Neuronal stem cell (in vitro differentiated cells): ENCODE measurements at regions not wholly inside any gene's neighbourhood (a gene's known extent, or its start where the extent isn't known, plus 50 kb on each side); places are given as distances from the start of the nearest gene placed in this dataset.

Experiments used
- DNase-seq: peaks from one replicate; pipeline ENCODE4 v3.0.0-alpha.2; 2013; ENCODE audit warnings: low spot score
- H2AFZ ChIP-seq: one replicate; pipeline ENCODE4 v1.6.1; 2013; ENCODE audit warnings: mild to moderate bottlenecking, low read length, inconsistent platforms
- H2AK5ac ChIP-seq: 2 replicates; pipeline ENCODE4 v1.6.1; 2013; ENCODE audit warnings: low read depth, mild to moderate bottlenecking, inconsistent platforms, low read length, moderate library complexity, mixed read lengths
- H2BK120ac ChIP-seq: 2 replicates; pipeline ENCODE4 v1.6.1; 2013; ENCODE audit warnings: low read depth, mild to moderate bottlenecking, inconsistent platforms, low read length, moderate library complexity, mixed read lengths
- H2BK12ac ChIP-seq: one replicate; pipeline ENCODE4 v1.6.1; 2013; ENCODE audit warnings: low read length, inconsistent platforms
- H2BK15ac ChIP-seq: 2 replicates; pipeline ENCODE4 v1.6.1; 2013; ENCODE audit warnings: mild to moderate bottlenecking, low read length, inconsistent platforms, mixed read lengths
- H2BK5ac ChIP-seq: one replicate; pipeline ENCODE4 v1.6.1; 2013; ENCODE audit warnings: inconsistent platforms, mild to moderate bottlenecking, low read length, moderate library complexity
- H3K14ac ChIP-seq: one replicate; pipeline ENCODE4 v1.6.1; 2013; ENCODE audit warnings: low read length, inconsistent platforms
- H3K18ac ChIP-seq: 2 replicates; pipeline ENCODE4 v1.6.1; 2013; ENCODE audit warnings: low read length, inconsistent platforms
- H3K23ac ChIP-seq: 2 replicates; pipeline ENCODE4 v1.6.1; 2013; ENCODE audit warnings: low read depth, mild to moderate bottlenecking, mixed read lengths, low read length, inconsistent platforms; ENCODE audit not compliant: poor library complexity
- H3K27ac ChIP-seq: replicated peaks from 3 replicates; pipeline ENCODE4 v1.5.1; 2013; ENCODE audit warnings: low read length, inconsistent platforms
- H3K27me3 ChIP-seq, 3 experiments: 2 replicates each; pipeline ENCODE4 v1.6.1; 2013; ENCODE audit warnings: low read length in 3 of 3, mild to moderate bottlenecking in 2 of 3, inconsistent platforms in 1 of 3, low read depth in 1 of 3, mixed read lengths in 1 of 3, moderate library complexity in 1 of 3; ENCODE audit not compliant: control insufficient read depth in 3 of 3, insufficient read depth in 3 of 3
- H3K36me3 ChIP-seq, 2 donors: replicated peaks in 1 of 2; 2 replicates each; pipeline ENCODE4 v1.6.1; 2013; ENCODE audit warnings: low read length in 2 of 2; ENCODE audit not compliant: control insufficient read depth in 2 of 2, insufficient read depth in 2 of 2
- H3K4ac ChIP-seq: 2 replicates; pipeline ENCODE4 v1.6.1; 2013; ENCODE audit warnings: inconsistent platforms, mild to moderate bottlenecking, low read length, moderate library complexity
- H3K4me1 ChIP-seq, 2 donors: 1 replicate in 1 of 2; 2 replicates in 1 of 2; pipeline ENCODE4 v1.6.1; 2013; ENCODE audit warnings: low read length in 2 of 2, low read depth in 1 of 2; ENCODE audit not compliant: control insufficient read depth in 2 of 2, insufficient read depth in 1 of 2
- H3K4me2 ChIP-seq: one replicate; pipeline ENCODE4 v1.6.1; 2013; ENCODE audit warnings: mild to moderate bottlenecking, low read length, inconsistent platforms; ENCODE audit not compliant: insufficient read depth, poor library complexity, severe bottlenecking
- H3K4me3 ChIP-seq, 2 donors: 2 replicates each; pipeline ENCODE4 v1.5.1; 2013; ENCODE audit warnings: low read length in 2 of 2, mild to moderate bottlenecking in 2 of 2, inconsistent platforms in 1 of 2, moderate library complexity in 1 of 2
- H3K79me1 ChIP-seq: one replicate; pipeline ENCODE4 v1.6.1; 2013; ENCODE audit warnings: low read depth, mild to moderate bottlenecking, inconsistent platforms, low read length, moderate library complexity
- H3K9ac ChIP-seq: one replicate; pipeline ENCODE4 v1.6.1; 2013; ENCODE audit warnings: mild to moderate bottlenecking, low read depth, low read length, inconsistent platforms; ENCODE audit not compliant: poor library complexity
- H3K9me3 ChIP-seq, 2 donors: replicated peaks in 1 of 2; 2 replicates each; pipeline versions ENCODE3 to v1.6.1; 2013; ENCODE audit warnings: low read length in 2 of 2, mild to moderate bottlenecking in 2 of 2, inconsistent platforms in 1 of 2, low read depth in 1 of 2, mixed read lengths in 1 of 2, moderate library complexity in 1 of 2; ENCODE audit not compliant: control insufficient read depth in 2 of 2, insufficient read depth in 1 of 2
- H4K8ac ChIP-seq: one replicate; pipeline ENCODE4 v1.6.1; 2013; ENCODE audit warnings: low read depth, mild to moderate bottlenecking, inconsistent platforms, low read length, moderate library complexity
- H4K91ac ChIP-seq: one replicate; pipeline ENCODE4 v1.6.1; 2013; ENCODE audit warnings: low read length, low read depth, mild to moderate bottlenecking, inconsistent platforms; ENCODE audit not compliant: poor library complexity
- WGBS, 2 donors: extraction: QIAGEN DNeasy Blood & Tissue Kit; methylation state at CpG; one replicate each; pipeline ENCODE4 v1.1.7; 2013; ENCODE audit warnings: missing lambda C conversion rate in 2 of 2, mixed read lengths in 1 of 2; ENCODE audit not compliant: insufficient read length in 2 of 2, insufficient replicate concordance in 1 of 2; ENCODE audit errors: extremely low coverage in 2 of 2; 5-methylcytosine and 5-hydroxymethylcytosine counted together

DNA sequence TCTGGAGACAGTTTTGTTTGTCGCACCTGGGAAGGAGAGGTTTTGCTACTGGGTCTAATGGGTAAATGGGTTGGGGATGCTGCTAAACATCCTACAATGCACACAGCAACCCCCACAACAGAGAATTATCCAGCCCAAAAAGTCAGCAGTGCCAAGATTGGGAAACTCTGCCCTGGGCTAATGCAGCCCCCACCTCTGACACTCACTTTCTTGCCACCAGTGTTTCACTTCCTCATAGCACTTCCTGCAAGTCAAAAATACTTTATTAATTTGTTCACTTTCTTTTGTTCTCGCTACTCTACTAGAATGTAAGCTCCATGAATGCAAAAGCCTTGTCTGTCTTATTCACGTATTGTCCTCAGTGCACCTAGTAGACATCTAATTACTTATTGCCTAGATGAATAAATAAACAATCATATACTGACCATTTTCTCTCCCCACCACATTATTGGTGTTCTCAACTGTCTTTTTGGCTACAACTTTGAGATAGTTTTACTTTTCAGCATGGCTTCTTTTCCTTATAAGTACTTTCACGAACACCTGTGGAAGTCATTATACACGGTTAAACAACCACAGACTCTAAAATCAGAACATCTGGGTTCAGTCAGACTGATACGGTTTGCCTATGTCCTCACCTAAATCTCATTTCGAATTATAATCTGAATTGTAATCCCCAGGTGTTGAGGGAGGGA lies 82.0 kb upstream of the PITX2 start:
- Histone ChIP-seq H3K4me3 (no peak overlapping the region), H2BK5ac (no peak overlapping the region), H2BK120ac (no peak overlapping the region), H3K9ac (no peak overlapping the region), H3K79me1 (no peaks in the 10 kb centered on the region), H3K9me3 (no peaks in the 10 kb centered on the region), H3K4me2 (no peak overlapping the region), H2AK5ac (no peak overlapping the region), H3K27me3 (no peaks in the 10 kb centered on the region), H2BK12ac (no peak overlapping the region), H4K8ac (no peak overlapping the region), H3K4ac (no peak overlapping the region), H2BK15ac (no peak overlapping the region), H3K18ac (no peak overlapping the region), H4K91ac (no peak overlapping the region), H3K36me3 (no peaks in the 10 kb centered on the region), H3K27ac (no peak overlapping the region), H2AFZ (no peak overlapping the region), H3K14ac (no peak overlapping the region), H3K23ac (no peak overlapping the region), H3K4me1 (no peaks in the 10 kb centered on the region)
- no peak for DNase-seq
- WGBS, 2 donors: no CpG with 5 or more reads among the region's 7 CpGs

DNA sequence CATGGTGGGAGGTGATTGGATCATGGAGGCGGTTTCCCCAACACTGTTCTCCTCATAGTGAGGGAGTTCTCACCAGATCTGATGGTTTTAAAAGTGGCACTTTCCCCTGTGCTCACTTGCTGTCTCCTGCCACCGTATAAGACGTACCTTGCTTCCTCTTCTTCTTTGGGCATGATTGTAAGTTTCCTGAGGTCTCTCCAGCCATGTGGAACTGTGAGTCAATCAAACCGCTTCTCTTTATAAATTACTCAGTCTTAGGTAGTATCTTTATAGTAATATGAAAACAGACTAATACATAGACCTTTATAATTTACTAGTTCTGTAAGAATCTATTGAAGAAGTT lies 82.5 kb upstream of the PITX2 start:
- Histone ChIP-seq H3K4me1 (no peaks in the 10 kb centered on the region), H4K8ac (no peak overlapping the region), H3K9me3 (no peaks in the 10 kb centered on the region), H3K9ac (no peak overlapping the region), H3K4me2 (no peak overlapping the region), H2BK12ac (no peak overlapping the region), H2AK5ac (no peak overlapping the region), H3K4me3 (no peak overlapping the region), H3K14ac (no peak overlapping the region), H3K36me3 (no peaks in the 10 kb centered on the region), H3K79me1 (no peaks in the 10 kb centered on the region), H3K23ac (no peak overlapping the region), H4K91ac (no peak overlapping the region), H2BK15ac (no peak overlapping the region), H3K27ac (no peak overlapping the region), H3K18ac (no peak overlapping the region), H3K4ac (no peak overlapping the region), H2BK120ac (no peak overlapping the region), H2BK5ac (no peak overlapping the region), H3K27me3 (no peaks in the 10 kb centered on the region), H2AFZ (no peak overlapping the region)
- WGBS, 2 donors: no CpG with 5 or more reads among the region's 4 CpGs
- no peak for DNase-seq

DNA sequence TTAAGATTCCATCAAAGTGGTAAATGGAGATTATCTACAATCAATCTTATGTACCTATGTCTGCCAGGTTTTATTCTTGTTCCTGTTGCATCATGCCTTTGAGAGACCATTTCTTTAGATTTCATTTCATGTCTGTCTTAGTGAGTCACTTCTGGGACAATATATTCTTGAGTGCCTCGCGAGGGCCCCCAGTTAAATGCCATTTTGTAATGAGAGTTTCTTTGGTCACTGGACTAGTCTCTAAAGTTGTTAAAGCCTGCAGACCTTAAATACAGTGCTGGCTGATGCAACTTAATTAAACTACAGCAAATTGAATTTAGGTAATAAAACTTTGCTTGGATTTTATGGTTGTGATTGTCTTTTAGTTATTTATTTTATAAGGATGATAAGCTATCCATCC lies 87.2 kb upstream of the PITX2 start:
- no peak overlapping the region for H3K4ac ChIP-seq
- H2AK5ac ChIP-seq: no peak overlapping the region
- H3K4me3 ChIP-seq: no peak overlapping the region
- H3K4me1 ChIP-seq: no peaks in the 10 kb centered on the region
- no peak overlapping the region for H4K91ac ChIP-seq
- H3K18ac ChIP-seq: no peak overlapping the region
- no peak overlapping the region for H3K27ac ChIP-seq
- no peak overlapping the region for H2AFZ ChIP-seq
- H3K79me1 ChIP-seq: no peaks in the 10 kb centered on the region
- no peak overlapping the region for H2BK5ac ChIP-seq
- no CpG with 5 or more reads among the region's 2 CpGs for WGBS, 2 donors
- H4K8ac ChIP-seq: no peak overlapping the region
- H3K4me2 ChIP-seq: no peak overlapping the region
- no peaks in the 10 kb centered on the region for H3K36me3 ChIP-seq
- DNase-seq: no peak
- no peak overlapping the region for H3K9ac ChIP-seq
- no peak overlapping the region for H2BK15ac ChIP-seq
- no peaks in the 10 kb centered on the region for H3K27me3 ChIP-seq
- no peak overlapping the region for H2BK120ac ChIP-seq
- no peaks in the 10 kb centered on the region for H3K9me3 ChIP-seq
- no peak overlapping the region for H3K23ac ChIP-seq
- no peak overlapping the region for H3K14ac ChIP-seq
- no peak overlapping the region for H2BK12ac ChIP-seq

DNA sequence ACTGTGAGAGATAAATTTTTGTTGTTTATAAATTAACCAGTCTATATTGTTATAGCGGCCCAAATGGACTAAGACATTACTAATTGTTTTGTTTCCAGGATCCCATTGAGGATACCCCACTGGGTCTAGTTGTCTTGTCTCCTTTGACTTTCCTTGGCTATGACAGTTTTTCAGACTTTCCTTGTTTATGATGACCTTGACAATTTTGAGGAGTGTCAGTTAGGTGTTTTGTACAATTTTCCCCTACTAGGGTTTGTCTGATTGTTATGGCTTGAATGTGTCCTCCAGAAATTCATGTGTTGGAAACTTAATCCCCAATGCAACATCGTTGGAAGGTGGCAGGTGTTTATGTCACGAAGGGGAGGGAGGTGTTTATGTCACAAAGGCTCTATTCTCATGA lies 89.6 kb upstream of the PITX2 start:
- Histone ChIP-seq H4K8ac (no peak overlapping the region), H3K14ac (no peak overlapping the region), H3K4me2 (no peak overlapping the region), H2AK5ac (no peak overlapping the region), H3K27me3 (no peaks in the 10 kb centered on the region), H3K27ac (no peak overlapping the region), H3K4me1 (no peaks in the 10 kb centered on the region), H3K36me3 (no peaks in the 10 kb centered on the region), H2BK15ac (no peak overlapping the region), H2BK5ac (no peak overlapping the region), H3K4me3 (no peak overlapping the region), H2BK12ac (no peak overlapping the region), H3K23ac (no peak overlapping the region), H3K9me3 (no peaks in the 10 kb centered on the region), H3K79me1 (no peaks in the 10 kb centered on the region), H3K9ac (no peak overlapping the region), H3K18ac (no peak overlapping the region), H3K4ac (no peak overlapping the region), H2AFZ (no peak overlapping the region), H4K91ac (no peak overlapping the region), H2BK120ac (no peak overlapping the region)
- no peak for DNase-seq
- no CpG with 5 or more reads among the region's 3 CpGs for WGBS, 2 donors
